Stomach (tissue), 8 donors: ENCODE measurements at regions not wholly inside any gene's neighbourhood (a gene's known extent, or its start where the extent isn't known, plus 50 kb on each side); places are given as distances from the start of the nearest gene placed in this dataset.

Source experiments
- DNase-seq, 2 donors: peaks; one replicate each; pipeline versions ENCODE4 v3.0.0 to v3.0.0-alpha.2; 2013 to 2019
- H3K27ac ChIP-seq, 5 donors: fragments of 200-600 bp in 4 of 5; sonication (generic) in 4 of 5; one replicate each; pipeline ENCODE4 v1.5.1; 2013 to 2019; ENCODE audit warnings: mild to moderate bottlenecking in 1 of 5, moderate library complexity in 1 of 5
- H3K27me3 ChIP-seq, 3 donors: fragments of 200-600 bp; sonication (generic); one replicate each; pipeline ENCODE4 v1.5.1; 2017 to 2019; ENCODE audit warnings: mixed run types in 1 of 3
- H3K36me3 ChIP-seq, 4 donors: fragments of 200-600 bp; sonication (generic); 1 replicate in 3 of 4; 2 replicates in 1 of 4; pipeline ENCODE4 v1.5.1; 2016 to 2019
- H3K4me1 ChIP-seq, 4 donors: fragments of 200-600 bp; sonication (generic); one replicate each; pipeline ENCODE4 v1.5.1; 2016 to 2019
- H3K4me3 ChIP-seq, 4 donors: fragments of 200-600 bp; sonication (generic) in 3 of 4; one replicate each; pipeline ENCODE4 v1.5.1; 2016 to 2019; ENCODE audit warnings: mild to moderate bottlenecking in 1 of 4
- H3K9me3 ChIP-seq, 4 donors: fragments of 200-600 bp; sonication (generic); one replicate each; pipeline ENCODE4 v1.5.1; 2016 to 2019
- EP300 ChIP-seq: sonication (generic); formaldehyde crosslinking; IDR thresholded peaks from one replicate; pipeline ENCODE4 v1.6.1; 2017; ENCODE audit warnings: antibody characterized with exemption
- POLR2A ChIP-seq, 4 donors: fragments of 450-650 bp; IDR thresholded peaks; one replicate each; pipeline ENCODE4 v1.6.1; 2016; ENCODE audit warnings: antibody characterized with exemption in 4 of 4, control low read depth in 2 of 4, mild to moderate bottlenecking in 1 of 4, moderate library complexity in 1 of 4
- POLR2AphosphoS5 ChIP-seq, 3 donors: sonication (generic); formaldehyde crosslinking; IDR thresholded peaks; one replicate each; pipeline ENCODE4 v1.6.1; 2016; ENCODE audit warnings: antibody characterized with exemption in 3 of 3
- WGBS, 5 donors: extraction: QIAGEN DNeasy Blood & Tissue Kit in 3 of 5; methylation state at CpG; one replicate each; pipeline versions ENCODE4 v1.1.5 to v1.1.7; 2013 to 2018; 5-methylcytosine and 5-hydroxymethylcytosine counted together
- intact Hi-C: fragments of 100-400 bp; cut with DNase I; formaldehyde crosslinking; loops from one replicate; pipeline ENCODE4 v1.15.1; 2023; ENCODE audit warnings: low total_unique reads
- TF ChIP-seq, protein P1 (sequence below), 7 experiments: fragments of 450-650 bp in 4 of 7; fragments of 200-600 bp in 3 of 7; sonication (generic) in 3 of 7; IDR thresholded peaks; one replicate each; pipeline ENCODE4 v1.5.1; 2016 to 2019; ENCODE audit warnings: antibody characterized with exemption in 7 of 7, control low read depth in 2 of 7, mild to moderate bottlenecking in 1 of 7
- donor health status: healthy with polysubstance abuse.
- donor health status: Bipolar disorder and iron deficiency.
- donor health status: healthy.

DNA sequence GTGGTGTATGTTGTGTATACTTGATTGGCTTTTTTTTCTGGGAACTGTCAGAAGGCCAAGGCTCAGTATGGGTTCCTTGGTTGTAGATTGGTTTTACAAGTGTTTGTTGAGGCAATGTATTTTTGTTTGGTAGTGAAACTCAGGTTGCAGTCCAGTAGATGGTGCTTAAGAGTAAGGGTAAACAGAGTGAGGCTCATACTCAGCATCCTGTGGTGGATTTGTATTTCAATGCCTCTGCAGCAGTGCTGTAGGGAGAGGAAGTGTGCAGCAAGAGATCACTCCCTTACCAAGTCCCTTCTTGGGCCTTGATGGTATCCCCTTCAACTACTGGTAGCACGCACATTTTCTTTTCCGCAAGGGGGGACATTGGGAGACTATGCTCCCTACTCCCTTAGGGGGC lies 428.5 kb upstream of the CNTN3 start:
- intact Hi-C loops, result no loop called here

DNA sequence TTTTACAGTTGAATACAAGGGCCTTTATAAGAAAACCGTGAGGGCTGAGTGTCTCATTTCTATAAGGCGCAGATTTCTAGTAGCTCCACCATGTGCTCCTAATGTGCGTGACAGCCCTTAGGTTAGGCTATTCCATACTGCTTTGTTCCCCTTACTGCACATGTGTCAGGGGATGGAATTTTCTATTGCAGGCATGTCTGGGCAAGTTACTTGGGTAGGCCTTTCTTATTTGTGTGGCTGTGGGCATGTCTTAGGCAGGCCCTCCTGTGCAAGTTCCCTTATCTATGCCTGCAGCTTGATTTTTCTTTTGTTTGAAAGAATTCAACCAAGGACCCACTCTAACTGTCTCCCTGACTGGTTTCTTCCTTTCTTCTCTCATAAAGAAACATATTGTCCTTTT lies 434.2 kb upstream of the CNTN3 start:
- no peaks in the 10 kb centered on the region for H3K36me3 ChIP-seq
- WGBS, 5 donors, result 53 to 80% (median 78%) methylated on average over 3 of the region's 3 CpGs
- no peaks in the 10 kb centered on the region for H3K4me1 ChIP-seq
- no peaks in the 10 kb centered on the region for H3K27me3 ChIP-seq
- H3K27ac ChIP-seq, result no peak overlapping the region
- no peak overlapping the region for H3K4me3 ChIP-seq
- peaks cover 1 to 20% (median 6%) of the 10 kb centered on the region in 4 donors for H3K9me3 ChIP-seq
- DNase-seq, result no peak
- TF ChIP-seq POLR2AphosphoS5 (IDR thresholded peaks at IDR 0.05), result no peak
- no peak for TF ChIP-seq POLR2A (IDR thresholded peaks at IDR 0.05)
- TF ChIP-seq EP300, result no peak
- TF ChIP-seq, protein P1, sequence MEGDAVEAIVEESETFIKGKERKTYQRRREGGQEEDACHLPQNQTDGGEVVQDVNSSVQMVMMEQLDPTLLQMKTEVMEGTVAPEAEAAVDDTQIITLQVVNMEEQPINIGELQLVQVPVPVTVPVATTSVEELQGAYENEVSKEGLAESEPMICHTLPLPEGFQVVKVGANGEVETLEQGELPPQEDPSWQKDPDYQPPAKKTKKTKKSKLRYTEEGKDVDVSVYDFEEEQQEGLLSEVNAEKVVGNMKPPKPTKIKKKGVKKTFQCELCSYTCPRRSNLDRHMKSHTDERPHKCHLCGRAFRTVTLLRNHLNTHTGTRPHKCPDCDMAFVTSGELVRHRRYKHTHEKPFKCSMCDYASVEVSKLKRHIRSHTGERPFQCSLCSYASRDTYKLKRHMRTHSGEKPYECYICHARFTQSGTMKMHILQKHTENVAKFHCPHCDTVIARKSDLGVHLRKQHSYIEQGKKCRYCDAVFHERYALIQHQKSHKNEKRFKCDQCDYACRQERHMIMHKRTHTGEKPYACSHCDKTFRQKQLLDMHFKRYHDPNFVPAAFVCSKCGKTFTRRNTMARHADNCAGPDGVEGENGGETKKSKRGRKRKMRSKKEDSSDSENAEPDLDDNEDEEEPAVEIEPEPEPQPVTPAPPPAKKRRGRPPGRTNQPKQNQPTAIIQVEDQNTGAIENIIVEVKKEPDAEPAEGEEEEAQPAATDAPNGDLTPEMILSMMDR (IDR thresholded peaks at IDR 0.05), result no peak
- intact Hi-C loops, result no loop called here

More for the DNA sequence above, 428.5 kb upstream of the CNTN3 start:
- 90 to 100% (median 98%) methylated on average over 2 of the region's 2 CpGs for WGBS, 5 donors
- no peak overlapping the region for H3K4me3 ChIP-seq
- TF ChIP-seq POLR2A (IDR thresholded peaks at IDR 0.05) (no peak), POLR2AphosphoS5 (IDR thresholded peaks at IDR 0.05) (no peak)
- TF ChIP-seq, protein P1 (IDR thresholded peaks at IDR 0.05), result no peak
- no peak for DNase-seq
- H3K36me3 ChIP-seq, result no peaks in the 10 kb centered on the region
- no peaks in the 10 kb centered on the region for H3K4me1 ChIP-seq
- H3K9me3 ChIP-seq, result peaks cover 0 to 40% (median 20%) of the 10 kb centered on the region in 4 donors
- H3K27me3 ChIP-seq, result no peaks in the 10 kb centered on the region
- H3K27ac ChIP-seq, result no peak overlapping the region

DNA sequence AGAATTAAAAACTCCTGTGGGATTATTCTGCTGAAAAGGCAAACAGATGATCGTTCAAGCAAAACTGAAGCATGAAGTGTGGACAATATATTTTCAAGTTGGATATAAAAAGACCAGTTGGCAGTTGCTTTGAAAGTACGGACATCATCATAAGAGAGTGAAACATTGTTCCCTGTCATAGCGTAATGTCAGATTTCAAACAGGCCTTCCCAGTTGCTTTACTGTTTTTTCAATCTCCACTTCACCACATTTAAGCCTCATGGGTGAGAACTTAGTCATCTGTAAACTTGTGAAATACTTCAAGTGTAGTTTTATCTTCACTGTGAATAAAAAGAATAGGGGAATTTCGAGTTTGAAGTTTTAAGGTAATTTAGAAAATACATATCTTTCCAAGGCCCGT lies 435.1 kb upstream of the CNTN3 start:
- Histone ChIP-seq H3K27ac (no peak overlapping the region), H3K27me3 (no peaks in the 10 kb centered on the region), H3K36me3 (no peaks in the 10 kb centered on the region), H3K9me3 (peaks cover 0 to 11% (median 1%) of the 10 kb centered on the region in 4 donors), H3K4me3 (no peak overlapping the region), H3K4me1 (no peaks in the 10 kb centered on the region)
- no peak for DNase-seq
- no peak for TF ChIP-seq EP300
- TF ChIP-seq, protein P1 (IDR thresholded peaks at IDR 0.05), result no peak
- no peak for TF ChIP-seq POLR2A (IDR thresholded peaks at IDR 0.05)
- no peak for TF ChIP-seq POLR2AphosphoS5 (IDR thresholded peaks at IDR 0.05)
- intact Hi-C loops, result no loop called here
- 64 to 76% (median 71%) methylated on average over 5 of the region's 5 CpGs for WGBS, 5 donors

DNA sequence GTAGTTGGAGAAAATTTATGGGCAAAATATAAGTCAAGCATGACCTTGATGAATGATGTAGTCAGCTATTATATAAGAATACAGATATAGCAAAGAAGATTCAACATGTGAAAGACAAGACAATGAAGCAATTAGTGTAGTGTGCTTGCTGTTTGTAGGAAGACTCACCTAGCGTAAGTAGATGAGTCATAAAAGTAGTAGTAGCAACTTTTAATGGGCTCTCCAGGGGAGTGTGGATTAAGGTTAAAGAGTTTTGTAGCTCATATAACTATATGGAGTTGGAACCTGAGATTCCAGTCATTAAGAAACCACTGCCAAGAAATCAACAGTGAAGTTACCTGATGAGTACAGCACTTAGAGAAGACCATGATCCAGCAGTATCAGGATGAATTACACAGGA lies 444.7 kb upstream of the CNTN3 start:
- DNase-seq, result no peak
- Histone ChIP-seq H3K4me3 (no peak overlapping the region), H3K9me3 (peaks cover 0 to under 1% (median 0%) of the 10 kb centered on the region in 4 donors), H3K27ac (no peak overlapping the region), H3K36me3 (no peaks in the 10 kb centered on the region), H3K27me3 (no peaks in the 10 kb centered on the region), H3K4me1 (no peaks in the 10 kb centered on the region)
- 76 to 95% (median 80%) methylated on average over 1 of the region's 1 CpG for WGBS, 5 donors
- TF ChIP-seq POLR2AphosphoS5 (IDR thresholded peaks at IDR 0.05), result no peak
- intact Hi-C loops, result no loop called here

DNA sequence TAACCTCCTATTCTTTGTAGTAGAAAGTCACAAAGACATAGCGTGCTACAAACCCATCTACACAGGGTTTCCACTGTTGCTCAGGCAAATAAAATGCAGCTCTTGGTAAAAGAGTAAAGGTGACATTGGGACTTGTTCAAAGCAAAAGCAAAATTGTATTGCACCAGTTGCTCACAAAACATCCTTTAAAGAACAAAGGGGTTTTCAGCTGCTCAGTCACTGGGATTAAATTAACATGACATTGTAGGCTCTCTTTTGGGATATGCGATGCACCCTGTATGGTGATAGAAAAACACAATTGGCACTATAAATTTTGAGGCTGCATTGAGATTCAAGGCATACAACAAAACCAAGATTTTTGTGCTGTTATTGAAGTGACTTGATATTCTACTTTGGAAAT lies 447.3 kb upstream of the CNTN3 start:
- DNase-seq, result no peak
- Histone ChIP-seq H3K36me3 (no peaks in the 10 kb centered on the region), H3K4me3 (no peak overlapping the region), H3K4me1 (no peaks in the 10 kb centered on the region), H3K27me3 (no peaks in the 10 kb centered on the region), H3K9me3 (peaks cover 0 to 10% (median 2%) of the 10 kb centered on the region in 4 donors), H3K27ac (no peak overlapping the region)
- intact Hi-C loops, result no loop called here
- 87 to 96% (median 89%) methylated on average over 2 of the region's 2 CpGs for WGBS, 5 donors
- TF ChIP-seq, protein P1 (IDR thresholded peaks at IDR 0.05), result no peak
- TF ChIP-seq EP300 (no peak), POLR2AphosphoS5 (IDR thresholded peaks at IDR 0.05) (no peak), POLR2A (IDR thresholded peaks at IDR 0.05) (no peak)
